ENCODE measurements at regions not wholly inside any gene's neighbourhood (a gene's known extent, or its start where the extent isn't known, plus 50 kb on each side); places are given as distances from the start of the nearest gene placed in this dataset.

DNA sequence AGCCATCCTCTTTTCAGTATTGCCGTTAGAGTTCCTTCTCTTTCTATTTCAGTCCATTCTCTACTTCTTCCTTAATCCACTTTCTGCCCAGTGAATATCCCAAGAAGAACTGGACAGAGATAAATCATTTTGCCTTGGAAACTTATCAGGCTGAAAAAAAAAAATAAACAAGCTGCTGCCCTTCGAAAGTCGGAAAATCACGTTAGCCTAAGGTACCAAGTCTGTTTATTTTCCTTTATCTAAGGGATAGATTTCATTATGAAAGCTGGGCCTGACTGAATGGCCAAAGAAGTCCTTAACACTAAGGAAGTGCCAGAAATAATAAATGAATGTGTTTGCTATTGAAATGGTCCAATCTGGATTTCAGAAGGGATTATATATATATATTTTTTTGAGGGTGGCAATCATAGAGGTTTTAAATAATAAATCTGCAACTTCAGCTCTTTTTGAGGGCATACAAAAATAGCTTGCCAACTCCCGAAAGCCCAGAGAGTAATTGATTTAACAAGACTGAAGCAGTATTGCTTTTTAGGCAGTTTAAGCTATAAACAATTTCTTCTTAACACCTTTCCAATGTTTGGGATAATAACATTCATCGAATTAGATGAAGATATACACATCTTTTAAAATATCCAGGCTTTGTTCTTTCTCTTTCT lies 127.0 kb upstream of the STMND1 start:
- no peak for DNase-seq

DNA sequence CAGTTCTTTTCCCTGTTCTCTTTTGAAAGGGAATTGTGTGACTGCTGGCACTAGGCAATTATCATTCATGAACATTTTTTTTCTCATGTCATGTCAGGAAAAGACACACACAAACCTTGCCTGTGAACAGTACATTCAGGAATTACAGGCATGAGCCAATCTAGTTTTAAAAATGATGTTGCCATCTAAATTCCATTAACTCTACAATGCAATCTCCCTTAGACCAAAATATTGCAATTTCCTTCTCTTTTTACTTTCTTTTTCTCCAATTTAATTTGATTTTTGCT lies 127.5 kb upstream of the STMND1 start:
- DNase-seq = no peak

DNA sequence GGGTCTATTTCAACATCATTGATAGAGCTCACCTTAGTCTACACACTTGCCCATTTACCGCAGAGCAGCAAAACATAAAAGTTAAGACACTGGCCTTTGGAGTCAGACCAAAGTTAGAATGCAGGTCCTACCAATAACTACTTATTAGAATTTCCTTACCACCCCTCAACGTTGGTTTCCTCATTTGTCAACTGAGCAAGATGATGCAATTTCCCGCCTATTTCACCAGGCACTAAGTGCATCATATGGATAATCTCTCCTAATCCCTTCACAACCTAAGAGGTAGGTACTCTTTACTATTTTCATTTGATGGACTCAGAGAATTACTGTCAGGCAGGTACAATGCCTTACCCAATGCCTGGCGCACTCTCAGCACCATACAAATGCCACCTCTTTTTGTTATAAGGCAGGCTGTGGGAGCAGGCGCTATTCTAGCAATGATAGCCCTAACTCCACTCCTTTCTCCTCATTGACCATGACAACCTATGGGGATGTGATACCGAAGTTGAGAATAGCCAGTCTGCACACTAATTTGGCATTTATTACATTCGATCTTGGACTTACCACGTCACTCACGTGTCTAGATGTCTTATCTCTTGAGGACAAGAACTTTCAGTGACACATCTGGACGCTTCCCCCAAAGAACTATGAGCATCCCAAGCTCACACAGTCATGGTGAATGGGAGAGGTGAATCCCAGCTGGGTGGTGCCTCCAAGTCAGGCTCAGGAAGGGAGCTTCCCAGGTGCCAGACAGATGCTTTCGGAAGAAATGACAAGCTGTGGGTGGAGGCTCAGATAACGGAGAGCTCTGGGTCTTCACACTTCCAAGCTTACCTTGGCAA lies 128.1 kb upstream of the STMND1 start:
- no peak for DNase-seq

DNA sequence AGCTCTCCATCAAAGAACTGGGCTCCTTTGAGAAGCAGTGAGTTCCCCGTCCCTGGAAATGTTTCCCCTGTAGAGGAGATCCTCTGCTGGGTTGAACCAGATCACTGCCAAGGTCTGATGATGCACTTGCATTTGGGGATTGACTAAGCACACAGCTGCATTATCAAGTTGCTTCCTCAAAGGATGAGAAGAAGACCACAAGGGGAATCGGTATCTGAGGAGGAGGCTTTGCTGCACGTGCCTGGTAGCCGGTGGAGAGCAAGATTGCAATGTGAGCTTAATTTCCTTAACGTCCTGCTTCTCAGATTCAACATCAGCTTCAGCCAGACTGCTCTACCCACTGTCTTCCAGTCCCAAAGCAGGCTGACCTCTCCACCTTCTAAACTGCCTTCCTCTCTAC lies 128.8 kb upstream of the STMND1 start:
- no peak for DNase-seq

DNA sequence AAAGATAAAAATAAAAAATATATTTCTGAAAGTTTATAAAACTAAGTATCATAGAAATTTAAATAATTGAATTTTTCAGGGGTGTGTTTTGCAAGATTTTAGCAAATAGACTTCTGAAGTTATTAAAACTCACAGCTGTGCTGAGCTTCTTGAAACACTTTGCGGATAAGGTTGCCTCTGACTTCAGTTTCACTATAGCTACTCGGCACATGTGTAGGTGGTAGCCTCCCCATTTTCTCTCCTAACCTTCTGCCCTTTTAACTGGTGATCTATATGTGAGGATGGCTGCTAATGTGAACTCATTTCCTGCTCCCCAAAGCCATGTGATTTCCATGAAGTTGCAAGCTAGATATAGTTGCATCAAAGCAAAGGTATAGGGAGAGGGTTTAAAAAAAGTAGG lies 129.3 kb upstream of the STMND1 start:
- DNase-seq = no peak

DNA sequence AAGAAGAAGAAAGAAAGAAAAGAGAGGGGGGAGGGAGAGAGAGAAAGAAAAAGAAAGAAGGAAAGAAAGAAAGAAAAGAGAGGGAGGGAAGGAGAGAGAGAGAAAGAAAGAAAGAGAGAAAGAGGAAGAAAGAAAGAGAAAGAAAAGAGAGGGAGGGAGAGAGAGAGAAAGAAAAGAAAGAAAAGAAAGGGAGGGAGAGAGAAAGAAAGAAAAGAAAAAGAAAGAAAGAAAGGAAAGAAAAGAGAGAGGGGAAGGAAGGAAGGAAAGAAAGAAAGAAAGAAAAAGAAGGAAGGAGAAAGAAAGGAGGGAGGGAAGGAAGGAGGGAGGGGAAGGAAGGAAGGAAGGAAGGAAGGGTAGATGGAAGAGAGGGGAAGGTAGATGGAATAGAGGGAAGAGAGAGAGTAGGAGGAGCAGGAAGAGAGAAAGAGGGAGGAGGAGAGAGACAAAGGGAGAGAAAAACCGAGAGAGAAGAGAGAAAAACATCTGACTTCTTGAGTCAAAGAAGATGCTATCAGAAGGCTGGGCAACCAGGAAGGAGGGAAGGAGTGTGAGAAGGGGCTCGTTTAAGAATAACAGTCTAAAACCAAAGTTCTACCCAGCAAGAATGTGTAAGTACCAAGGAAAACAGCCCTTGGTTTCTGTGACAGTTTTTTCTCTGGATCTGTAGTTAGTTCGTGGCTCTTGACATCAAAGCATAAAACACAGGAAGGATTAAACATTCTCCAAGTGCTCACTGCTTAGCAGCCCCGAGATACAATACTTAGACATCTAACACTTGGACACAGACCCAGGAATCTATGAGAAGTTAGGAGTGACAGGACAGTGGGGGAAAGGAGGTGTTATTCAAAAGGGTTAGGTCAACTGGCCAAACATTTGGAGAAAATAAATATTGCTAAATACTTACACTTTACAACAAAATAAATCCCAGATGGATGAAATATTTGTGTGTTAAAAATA lies 131.9 kb upstream of the STMND1 start:
- no peak for DNase-seq

DNA sequence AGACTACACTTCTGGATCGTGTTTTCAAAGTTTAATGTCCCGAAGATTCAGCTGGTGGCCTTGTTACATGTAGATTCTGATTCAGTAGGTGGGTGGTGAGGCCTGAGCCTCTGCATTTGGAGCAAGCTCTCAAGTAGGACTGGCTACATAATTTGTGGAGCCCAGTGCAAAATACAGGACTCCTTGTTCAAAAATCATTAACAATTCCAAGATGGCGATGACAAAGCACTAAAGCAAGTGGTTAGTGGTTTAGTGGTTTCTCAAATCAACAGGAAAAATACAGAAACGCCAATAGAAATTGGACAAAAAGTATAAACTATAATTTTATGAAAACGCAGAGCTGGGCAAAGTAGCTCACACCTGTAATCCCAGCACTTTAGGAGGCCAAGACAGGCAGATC lies 133.7 kb upstream of the STMND1 start:
- no peak for DNase-seq

DNA sequence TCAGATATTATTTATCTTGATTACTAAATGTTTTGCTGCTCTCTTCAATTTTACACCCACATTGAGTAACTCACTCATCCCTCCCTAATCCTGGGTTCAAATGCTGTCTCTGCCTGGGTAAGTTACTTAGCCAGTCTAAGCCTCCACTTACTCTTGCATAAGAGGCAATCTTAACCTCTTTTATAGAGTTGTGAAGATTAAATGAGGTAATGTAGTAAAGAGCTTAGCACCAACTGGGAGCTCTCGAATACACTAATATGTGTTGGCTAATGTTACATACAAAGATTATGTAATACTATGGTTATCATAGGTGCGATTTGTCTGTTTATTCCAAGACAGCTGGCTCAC lies 134.4 kb upstream of the STMND1 start:
- DNase-seq = no peak

DNA sequence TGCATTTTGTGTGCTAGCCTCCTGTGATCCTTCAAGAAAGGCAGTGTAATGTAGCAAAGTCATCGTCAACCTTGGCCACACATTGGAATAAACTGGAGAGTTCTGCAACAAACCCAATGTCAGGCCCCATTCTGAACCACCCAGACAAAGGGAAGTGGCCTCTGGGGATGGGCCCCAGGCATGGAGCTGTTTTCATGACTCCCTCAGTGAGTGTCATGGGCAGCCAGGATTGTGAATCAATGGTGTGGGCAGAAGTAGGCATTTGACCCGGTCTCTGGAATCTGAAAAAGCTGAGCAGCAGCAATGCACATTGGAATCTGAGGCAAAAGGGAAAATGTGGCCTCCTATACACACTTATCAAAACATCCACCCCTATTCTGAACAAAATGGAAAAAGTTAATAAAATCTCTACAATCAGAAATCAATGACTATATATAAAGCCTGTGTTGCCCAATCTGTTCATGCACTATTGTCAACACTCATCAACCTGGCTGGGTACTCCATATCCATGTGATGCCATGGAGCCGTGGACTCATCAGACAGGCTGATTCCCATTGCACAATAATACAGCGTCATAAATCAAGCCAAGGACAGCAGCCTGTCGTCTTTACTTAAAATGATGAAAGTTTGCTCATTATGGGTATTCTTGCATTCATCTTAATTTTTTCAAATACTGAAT lies 134.9 kb upstream of the STMND1 start:
- no peak for DNase-seq

DNA sequence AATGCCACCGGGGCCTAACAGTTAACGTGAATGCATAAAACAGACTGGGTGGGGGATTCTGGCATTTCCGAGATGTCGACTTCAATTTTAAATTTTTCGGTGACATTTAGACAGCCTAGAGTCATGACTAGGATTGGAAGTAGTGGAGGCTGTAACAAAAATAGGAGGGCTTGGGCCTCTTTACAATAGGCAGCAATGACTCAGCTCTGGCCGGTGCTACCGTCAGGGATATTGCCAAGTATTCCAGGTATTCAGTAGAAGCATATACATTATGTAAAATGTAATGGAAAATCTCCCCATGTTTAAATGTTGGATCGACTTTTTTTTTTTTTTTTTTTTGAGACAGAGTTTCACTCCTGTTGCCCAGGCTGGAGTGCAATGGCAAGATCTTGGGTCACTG lies 136.2 kb upstream of the STMND1 start:
- DNase-seq = no peak

DNA sequence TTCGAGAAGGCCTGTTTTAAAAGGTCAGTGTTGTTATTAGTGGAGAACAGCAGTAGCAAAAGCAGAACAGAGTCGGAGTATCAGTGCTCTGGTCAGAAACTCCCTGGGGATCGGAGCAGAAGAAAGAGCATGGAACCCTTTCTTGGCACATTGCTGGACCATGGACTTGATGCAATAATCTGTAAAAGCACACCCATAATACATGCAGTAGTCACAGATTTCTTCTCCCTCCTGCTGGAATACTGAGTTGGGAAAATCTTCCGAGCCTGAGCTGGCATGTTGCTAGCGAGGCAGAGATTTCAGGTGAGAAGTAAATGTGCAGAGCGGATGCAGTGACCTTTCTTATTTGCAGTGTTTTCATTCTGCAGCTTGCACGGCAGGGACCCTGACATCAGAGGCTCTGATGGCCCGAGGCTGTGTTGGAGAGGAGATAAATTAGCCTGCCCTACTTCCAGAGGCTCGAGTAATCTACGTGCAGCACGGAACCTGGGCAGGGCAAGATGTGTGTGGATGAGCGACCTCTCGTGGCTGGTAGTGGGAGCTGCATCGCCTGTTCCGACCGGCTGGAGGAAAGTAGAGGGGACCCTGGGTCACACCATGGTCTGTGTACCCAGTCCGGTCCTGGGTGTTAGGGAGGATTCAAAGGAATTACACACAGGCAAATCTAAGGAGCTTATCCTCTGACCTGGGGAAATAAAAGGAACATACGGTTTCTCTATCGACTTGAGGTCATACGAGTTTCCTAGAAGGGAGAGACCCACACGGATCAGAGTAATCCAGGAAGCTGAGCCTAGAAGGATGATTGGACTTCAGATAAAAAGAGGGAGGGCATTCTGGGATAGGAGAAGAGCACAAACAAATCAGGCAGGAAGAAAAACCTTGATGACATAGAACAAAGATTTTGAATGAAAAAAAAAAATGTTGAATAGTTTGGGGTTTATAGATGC lies 137.0 kb upstream of the STMND1 start:
- DNase-seq = peak; percentile 87

DNA sequence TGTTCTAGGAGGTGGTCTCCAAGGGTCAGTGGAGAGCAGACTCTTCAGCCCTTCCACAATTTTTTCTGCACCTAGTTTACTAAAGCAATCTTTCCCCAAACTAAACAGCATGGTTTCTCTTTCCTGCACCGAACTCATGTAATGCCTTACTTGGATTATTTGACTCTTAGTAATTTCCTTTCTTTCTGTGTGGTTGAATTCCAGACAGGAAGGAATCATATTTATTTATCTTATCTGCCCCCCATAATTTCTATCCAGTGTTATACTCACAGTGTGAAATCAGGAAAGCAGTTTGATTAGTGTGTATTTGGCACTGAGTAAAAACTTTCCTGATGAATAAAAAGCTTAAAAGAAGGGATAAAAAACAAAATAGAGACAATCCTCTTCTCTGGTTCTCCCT lies 140.3 kb upstream of the STMND1 start:
- DNase-seq = no peak

DNA sequence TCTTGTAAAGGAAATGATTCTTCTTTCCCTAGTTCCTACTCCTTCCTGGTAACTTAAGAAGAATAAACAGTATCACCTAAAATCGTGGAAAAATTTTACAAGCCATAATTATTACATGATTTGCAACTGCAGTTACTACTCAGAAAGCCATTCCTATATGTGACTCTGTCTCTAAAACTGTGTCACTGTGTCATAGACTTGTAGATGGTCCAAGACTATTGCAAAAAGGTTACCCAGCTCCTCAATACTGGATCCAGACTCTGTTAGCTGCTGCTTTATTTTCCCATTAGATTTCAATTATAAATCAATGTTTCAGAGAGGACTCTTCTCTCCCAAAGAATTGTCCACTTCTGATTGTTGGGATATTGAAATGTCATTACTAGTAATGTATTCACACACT lies 142.1 kb upstream of the STMND1 start:
- DNase-seq = no peak

DNA sequence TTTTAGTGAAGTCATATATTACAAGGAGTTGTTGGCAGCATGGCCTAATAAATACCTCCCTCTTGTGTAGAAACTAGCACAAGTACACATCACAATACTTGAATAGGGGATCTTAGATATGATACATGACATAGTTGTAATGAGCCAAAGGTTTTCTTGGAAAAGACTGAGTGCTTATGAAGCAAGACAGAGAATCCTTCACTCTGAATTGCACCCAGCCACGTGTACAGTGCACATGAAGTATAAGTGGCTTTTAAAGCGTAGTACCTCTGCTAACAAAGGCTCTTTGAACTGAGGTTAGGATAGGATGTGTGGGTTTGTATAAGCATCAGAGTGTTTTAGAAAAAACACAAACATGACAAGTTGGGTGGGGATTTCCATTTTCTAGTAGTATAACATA lies 145.5 kb upstream of the STMND1 start:
- no peak for DNase-seq

DNA sequence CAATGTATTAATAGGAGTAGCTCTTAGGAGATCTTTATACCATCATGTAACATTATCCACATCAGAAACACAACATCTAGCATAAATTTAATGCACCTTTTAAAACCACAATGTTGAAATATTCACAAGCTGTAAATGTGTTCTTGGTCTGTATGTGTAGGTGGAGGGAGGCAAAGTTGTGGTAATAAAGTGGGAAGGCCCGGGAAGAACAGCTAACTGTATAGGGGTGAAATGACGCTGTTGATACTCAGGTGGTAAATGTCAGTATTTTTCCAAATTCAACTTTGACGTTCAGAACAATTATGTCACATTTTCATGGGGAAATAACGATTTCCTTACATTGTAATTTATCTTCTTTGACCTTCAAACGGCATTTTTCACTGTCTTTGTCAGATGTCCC lies 146.0 kb upstream of the STMND1 start:
- DNase-seq = no peak

DNA sequence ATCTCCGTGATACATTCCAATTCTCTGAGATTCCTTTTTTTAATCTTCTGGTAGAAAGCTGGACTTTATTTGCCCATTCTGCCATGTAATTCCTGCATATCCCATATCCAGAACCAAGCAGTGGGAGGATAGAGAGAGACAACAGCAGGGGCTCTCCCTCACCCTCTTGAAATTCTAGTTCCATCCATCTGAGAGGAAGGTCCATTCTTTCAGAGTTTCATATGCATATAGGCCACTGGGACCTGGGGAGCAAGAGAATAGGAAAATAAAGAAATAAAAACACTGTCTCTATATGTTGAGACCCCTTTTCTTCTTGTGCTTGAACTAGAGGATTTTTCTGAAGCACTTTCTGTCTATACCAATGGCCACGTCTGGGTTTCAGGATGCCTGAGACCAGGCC lies 147.9 kb upstream of the STMND1 start:
- no peak for DNase-seq

DNA sequence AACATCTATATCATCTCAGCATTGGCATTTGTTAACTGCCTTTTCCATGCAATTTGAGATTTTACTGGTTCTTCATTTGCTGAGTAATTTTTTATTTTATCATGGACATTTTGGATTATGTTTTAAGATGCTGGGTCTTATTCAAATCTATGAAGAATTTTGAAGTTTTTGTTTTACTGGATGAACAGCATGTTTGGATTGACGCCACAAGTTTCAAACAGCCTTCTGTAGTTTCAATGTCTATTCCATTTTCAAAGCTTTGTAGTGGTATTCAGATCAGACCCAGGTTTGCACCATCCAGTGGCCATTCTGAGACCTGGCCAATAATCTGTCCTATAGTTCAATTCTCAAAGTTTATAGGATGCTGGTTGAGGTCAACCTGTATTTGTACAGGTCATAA lies 148.4 kb upstream of the STMND1 start:
- no peak for DNase-seq

DNA sequence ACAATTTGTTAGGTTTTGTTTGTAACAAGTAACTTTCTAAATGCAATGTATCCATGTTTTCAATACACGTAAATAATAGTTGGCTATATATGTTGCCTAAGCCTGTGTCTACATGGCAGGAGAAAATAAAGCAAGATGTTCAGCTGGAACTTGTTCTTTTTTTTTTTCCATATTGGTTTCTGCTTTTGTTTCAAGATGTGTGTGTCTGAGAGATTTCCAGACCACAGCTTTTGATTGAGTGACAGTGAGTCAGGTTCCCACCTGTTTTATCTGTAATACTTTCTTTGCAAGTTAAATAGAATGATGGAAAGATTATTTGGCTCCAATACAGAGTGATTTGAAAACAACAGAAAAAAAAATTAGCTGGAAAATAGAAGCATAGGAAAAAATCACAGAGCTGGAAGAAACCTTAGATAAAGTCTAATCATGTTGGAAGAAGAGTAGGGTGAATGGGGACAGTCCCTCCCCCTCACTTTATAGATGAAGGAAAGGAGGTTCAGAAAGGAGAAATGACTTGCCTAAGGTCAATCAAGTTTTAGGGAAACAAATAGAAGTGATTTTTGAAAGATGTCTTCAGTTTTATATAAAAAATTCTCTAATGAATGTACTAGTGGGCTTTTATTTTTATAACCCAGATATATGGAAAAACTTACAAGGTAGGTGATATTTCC lies 150.9 kb upstream of the STMND1 start:
- DNase-seq = no peak

DNA sequence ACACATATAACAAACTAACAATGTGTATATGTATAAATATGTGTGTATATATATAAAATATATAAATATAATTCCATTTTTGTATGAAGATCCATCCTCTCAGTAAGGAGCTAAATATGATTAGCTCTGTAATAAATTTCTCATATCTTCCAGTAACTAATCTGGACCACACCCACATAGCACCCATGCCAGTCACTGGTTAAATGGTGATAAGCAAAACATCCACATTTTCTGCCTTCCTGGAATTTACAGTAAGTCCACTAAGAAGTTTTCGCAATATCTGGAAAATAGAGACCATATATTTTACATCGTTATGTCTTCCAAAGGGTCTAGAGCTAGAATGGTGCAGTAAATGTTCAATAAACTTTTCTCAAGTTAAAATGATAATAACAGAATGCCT lies 151.5 kb upstream of the STMND1 start:
- no peak for DNase-seq

DNA sequence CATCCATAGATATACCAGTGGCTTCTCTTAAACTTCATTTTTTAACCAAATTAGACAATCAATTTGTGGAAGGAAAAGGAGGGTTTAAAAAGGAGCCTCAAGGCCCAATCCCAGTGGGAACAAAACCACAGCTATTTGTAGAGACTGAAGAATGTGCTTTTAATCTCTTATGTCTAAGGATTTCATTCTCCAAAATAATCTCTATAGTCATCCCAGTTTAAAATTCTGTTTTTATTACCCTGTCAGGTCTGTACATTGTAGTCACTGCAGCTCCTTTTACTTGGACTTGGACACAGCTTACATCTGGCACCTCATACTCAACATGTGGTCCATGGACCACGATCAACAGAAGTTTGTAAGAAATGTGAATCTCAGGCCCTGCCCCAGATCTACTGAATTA lies 152.1 kb upstream of the STMND1 start:
- no peak for DNase-seq

DNA sequence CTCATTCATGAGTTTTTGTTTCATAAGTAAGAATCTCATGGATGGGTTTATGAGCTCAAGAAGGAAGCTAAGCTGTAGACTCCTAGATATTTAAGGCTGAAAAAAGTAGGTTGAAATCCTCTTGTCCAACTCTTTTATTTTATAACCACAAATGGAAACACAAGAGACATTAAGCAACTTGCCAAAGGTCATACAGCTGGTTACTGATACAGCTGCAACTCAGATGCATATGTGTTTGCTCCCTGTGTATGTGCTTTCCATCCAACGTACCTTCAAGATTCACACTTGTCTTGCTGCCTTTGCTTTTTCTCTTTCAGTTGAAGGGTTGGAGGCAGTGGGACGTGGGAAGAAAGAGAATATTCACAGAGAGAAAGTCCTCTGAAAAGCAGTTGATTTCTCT lies 153.5 kb upstream of the STMND1 start:
- DNase-seq = no peak

All from right forelimb (tissue), 1 donor.